ENCODE measurements at regions not wholly inside any gene's neighbourhood (a gene's known extent, or its start where the extent isn't known, plus 50 kb on each side); places are given as distances from the start of the nearest gene placed in this dataset.
"Not testable (repeated sequence)": the region's sequence is repeated elsewhere in the genome, so short reads cannot be mapped to it uniquely, and the experiment has no call there.

DNA sequence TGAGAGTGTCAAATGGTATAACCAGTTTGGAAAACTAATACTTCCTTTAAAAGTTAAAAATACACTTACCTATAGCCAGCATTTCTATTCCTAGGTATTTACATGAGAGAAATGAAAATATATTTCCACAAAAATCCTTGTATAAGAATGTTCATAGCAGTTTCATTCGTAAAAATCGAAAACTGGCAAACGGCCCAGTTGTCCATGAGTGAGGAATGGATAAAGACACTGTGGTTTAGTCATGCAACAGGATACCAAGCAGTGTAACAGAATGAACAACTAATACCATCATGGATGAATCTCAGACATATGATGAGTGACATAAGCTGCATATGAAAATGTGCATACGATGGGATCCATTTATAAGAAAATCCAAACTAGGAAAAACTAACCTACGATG is 136.7 kb downstream of the MACROH2A1 start:
- no peak overlapping the region for H3K4me3 ChIP-seq (IDR thresholded peaks at IDR 0.05; ENCODE audit: insufficient read depth, low read depth, low read length)
- no peak overlapping the region for H3K9ac ChIP-seq
- H3K4me1 ChIP-seq (ENCODE audit: low read depth, poor library complexity, severe bottlenecking): no peaks in the 10 kb centered on the region
- H3K27me3 ChIP-seq (ENCODE audit: insufficient read depth, low read depth): no peaks in the 10 kb centered on the region
- no peak overlapping the region for H2AFZ ChIP-seq (ENCODE audit: low read depth)
- no peak overlapping the region for H3K27ac ChIP-seq
- H4K20me1 ChIP-seq (ENCODE audit: insufficient read depth): no peaks in the 10 kb centered on the region
- no peaks in the 10 kb centered on the region for H3K36me3 ChIP-seq (ENCODE audit: insufficient read depth)
- no peak overlapping the region for H3K4me2 ChIP-seq
- H3K79me2 ChIP-seq (ENCODE audit: insufficient read depth, low read depth): no peaks in the 10 kb centered on the region
- TF ChIP-seq, protein P1, sequence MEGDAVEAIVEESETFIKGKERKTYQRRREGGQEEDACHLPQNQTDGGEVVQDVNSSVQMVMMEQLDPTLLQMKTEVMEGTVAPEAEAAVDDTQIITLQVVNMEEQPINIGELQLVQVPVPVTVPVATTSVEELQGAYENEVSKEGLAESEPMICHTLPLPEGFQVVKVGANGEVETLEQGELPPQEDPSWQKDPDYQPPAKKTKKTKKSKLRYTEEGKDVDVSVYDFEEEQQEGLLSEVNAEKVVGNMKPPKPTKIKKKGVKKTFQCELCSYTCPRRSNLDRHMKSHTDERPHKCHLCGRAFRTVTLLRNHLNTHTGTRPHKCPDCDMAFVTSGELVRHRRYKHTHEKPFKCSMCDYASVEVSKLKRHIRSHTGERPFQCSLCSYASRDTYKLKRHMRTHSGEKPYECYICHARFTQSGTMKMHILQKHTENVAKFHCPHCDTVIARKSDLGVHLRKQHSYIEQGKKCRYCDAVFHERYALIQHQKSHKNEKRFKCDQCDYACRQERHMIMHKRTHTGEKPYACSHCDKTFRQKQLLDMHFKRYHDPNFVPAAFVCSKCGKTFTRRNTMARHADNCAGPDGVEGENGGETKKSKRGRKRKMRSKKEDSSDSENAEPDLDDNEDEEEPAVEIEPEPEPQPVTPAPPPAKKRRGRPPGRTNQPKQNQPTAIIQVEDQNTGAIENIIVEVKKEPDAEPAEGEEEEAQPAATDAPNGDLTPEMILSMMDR (conservative IDR thresholded peaks at IDR 0.05; ENCODE audit: low read depth, low read length): no peak

DNA sequence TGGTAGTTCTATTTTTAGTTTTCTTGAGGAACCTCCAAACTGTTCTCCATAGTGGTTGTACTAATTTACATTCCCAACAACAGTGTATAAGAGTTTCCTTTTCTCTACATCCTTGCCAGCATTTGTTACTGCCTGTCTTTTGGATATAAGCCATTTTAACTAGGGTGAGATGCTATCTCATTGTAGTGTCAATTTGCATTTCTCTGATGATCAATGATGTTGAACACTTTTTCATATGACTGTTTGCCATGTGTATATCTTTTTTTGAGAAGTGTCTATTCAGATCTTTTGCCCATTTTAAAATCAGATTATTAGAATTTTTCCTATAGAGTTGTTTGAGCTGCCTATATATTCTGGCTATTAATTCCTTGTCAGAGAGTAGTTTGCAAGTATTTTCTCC is 138.9 kb downstream of the MACROH2A1 start:
- not testable (repeated sequence) for H3K9ac ChIP-seq; H3K4me2 ChIP-seq; H3K4me1 ChIP-seq (ENCODE audit: low read depth, poor library complexity, severe bottlenecking); H3K27me3 ChIP-seq (ENCODE audit: insufficient read depth, low read depth); H2AFZ ChIP-seq (ENCODE audit: low read depth); H3K79me2 ChIP-seq (ENCODE audit: insufficient read depth, low read depth); H4K20me1 ChIP-seq (ENCODE audit: insufficient read depth); H3K4me3 ChIP-seq (IDR thresholded peaks at IDR 0.05; ENCODE audit: insufficient read depth, low read depth, low read length); H3K27ac ChIP-seq; H3K36me3 ChIP-seq (ENCODE audit: insufficient read depth)

DNA sequence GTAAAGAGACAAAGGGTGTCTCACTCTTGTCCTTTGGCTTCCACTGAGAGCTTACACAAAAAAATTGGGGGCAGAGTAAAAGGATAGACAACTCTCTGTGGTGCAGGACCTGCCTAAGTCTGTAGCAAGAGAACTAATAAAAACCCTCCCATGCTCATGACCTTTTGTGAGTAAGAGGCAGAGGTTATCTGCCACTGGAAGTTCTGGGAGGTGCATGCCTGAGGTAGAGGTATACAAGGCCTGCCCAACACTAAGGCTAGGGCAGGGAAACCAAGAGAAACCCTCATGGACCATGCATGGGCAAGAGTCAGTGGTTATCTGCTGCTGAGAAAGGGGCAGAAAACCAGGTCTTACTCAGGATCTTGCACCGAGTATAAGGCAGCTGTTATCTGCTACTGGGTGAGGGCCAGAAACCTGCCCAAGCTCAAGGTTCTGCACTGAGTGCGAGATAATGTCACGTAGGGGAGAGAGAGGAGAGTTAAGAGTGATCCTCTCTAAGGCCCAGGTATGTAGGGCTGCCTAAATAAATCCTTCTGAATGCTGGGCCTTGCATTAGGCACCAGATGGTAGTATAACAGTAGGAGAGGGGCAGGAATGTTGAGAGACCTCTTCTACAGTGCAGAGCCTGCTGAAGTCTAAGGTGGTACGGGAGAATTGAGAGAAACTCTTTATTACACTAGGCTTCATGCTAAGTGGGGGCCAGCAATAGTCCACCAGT is 143.4 kb downstream of the MACROH2A1 start:
- TF ChIP-seq, protein P1 (conservative IDR thresholded peaks at IDR 0.05; ENCODE audit: low read depth, low read length): no peak

DNA sequence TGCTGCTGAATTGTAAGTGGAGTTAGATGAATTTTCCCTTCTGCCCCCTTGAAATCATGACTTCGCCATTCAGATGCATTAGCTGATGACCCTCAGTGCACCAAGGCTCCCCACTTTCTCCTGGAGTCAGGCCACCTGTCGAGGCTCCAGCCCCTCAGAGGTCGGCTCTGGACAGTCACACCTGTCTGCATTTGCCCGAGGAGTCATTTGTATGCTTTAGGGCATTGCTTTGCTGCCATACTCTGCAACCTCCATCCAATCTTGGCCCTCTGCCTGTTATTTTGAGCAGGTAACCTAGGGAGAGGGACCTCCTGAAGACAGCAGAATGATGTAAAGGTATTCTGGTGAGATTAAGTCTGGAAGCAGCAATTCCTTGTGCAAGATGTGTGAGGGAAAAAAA is 144.8 kb downstream of the MACROH2A1 start:
- Histone ChIP-seq H3K79me2 (ENCODE audit: insufficient read depth, low read depth) (no peaks in the 10 kb centered on the region), H4K20me1 (ENCODE audit: insufficient read depth) (no peaks in the 10 kb centered on the region), H3K4me3 (IDR thresholded peaks at IDR 0.05; ENCODE audit: insufficient read depth, low read depth, low read length) (no peak overlapping the region), H3K4me2 (no peak overlapping the region), H3K9ac (no peak overlapping the region), H3K36me3 (ENCODE audit: insufficient read depth) (no peaks in the 10 kb centered on the region), H3K27ac (no peak overlapping the region), H3K4me1 (ENCODE audit: low read depth, poor library complexity, severe bottlenecking) (no peaks in the 10 kb centered on the region), H2AFZ (ENCODE audit: low read depth) (no peak overlapping the region), H3K27me3 (ENCODE audit: insufficient read depth, low read depth) (no peaks in the 10 kb centered on the region)
- TF ChIP-seq, protein P1 (conservative IDR thresholded peaks at IDR 0.05; ENCODE audit: low read depth, low read length): no peak

More for the DNA sequence above, 143.4 kb downstream of the MACROH2A1 start:
- Histone ChIP-seq H3K27ac (no peak overlapping the region), H3K4me2 (no peak overlapping the region), H3K79me2 (ENCODE audit: insufficient read depth, low read depth) (no peaks in the 10 kb centered on the region), H3K36me3 (ENCODE audit: insufficient read depth) (no peaks in the 10 kb centered on the region), H3K4me3 (IDR thresholded peaks at IDR 0.05; ENCODE audit: insufficient read depth, low read depth, low read length) (no peak overlapping the region), H3K9ac (no peak overlapping the region), H3K4me1 (ENCODE audit: low read depth, poor library complexity, severe bottlenecking) (no peaks in the 10 kb centered on the region), H2AFZ (ENCODE audit: low read depth) (no peak overlapping the region), H3K27me3 (ENCODE audit: insufficient read depth, low read depth) (no peaks in the 10 kb centered on the region), H4K20me1 (ENCODE audit: insufficient read depth) (no peaks in the 10 kb centered on the region)

DNA sequence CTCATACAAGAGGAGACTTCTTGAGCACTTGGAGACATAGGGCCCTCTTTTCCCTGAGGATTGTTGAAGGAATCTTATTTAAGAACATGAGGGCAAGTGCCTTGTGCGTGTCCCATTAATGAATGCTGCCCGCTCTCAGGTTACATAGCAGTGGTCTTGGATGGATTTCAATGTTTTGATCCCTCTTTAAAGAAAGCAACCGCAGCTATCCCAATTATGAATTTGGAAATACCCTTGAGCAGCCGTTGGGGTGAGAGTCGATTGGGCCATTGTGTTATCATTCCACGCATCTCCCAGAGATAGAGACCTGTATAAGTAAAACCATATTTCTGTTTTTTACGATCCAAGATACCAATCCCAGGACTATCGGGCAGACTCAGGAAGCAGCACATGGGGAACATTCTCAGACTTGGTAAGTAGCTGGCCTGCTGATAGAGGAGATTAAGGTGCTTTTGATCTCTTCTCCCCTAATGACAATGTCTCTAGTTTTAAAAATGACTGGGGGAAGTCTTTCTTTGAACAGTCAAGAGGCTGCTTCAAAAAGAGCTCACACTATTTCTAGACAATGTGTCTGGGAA is 145.3 kb downstream of the MACROH2A1 start:
- Histone ChIP-seq H2AFZ (ENCODE audit: low read depth) (no peak overlapping the region), H4K20me1 (ENCODE audit: insufficient read depth) (no peaks in the 10 kb centered on the region), H3K36me3 (ENCODE audit: insufficient read depth) (no peaks in the 10 kb centered on the region), H3K9ac (no peak overlapping the region), H3K27me3 (ENCODE audit: insufficient read depth, low read depth) (no peaks in the 10 kb centered on the region), H3K4me2 (no peak overlapping the region), H3K4me3 (IDR thresholded peaks at IDR 0.05; ENCODE audit: insufficient read depth, low read depth, low read length) (no peak overlapping the region), H3K27ac (no peak overlapping the region), H3K79me2 (ENCODE audit: insufficient read depth, low read depth) (no peaks in the 10 kb centered on the region), H3K4me1 (ENCODE audit: low read depth, poor library complexity, severe bottlenecking) (no peaks in the 10 kb centered on the region)
- TF ChIP-seq, protein P1 (conservative IDR thresholded peaks at IDR 0.05; ENCODE audit: low read depth, low read length): no peak
